Osteoblast (primary cell): ENCODE measurements at regions not wholly inside any gene's neighbourhood (a gene's known extent, or its start where the extent isn't known, plus 50 kb on each side); places are given as distances from the start of the nearest gene placed in this dataset.

Experiments used
- DNase-seq: peaks from one replicate; pipeline ENCODE4 v3.0.0; 2011; ENCODE audit warnings: low spot score, mixed read lengths; ENCODE audit not compliant: insufficient read length; ENCODE audit errors: missing footprints
- H2AFZ ChIP-seq: 2 replicates; pipeline ENCODE4 v1.6.0; 2011; ENCODE audit warnings: mild to moderate bottlenecking, low read length
- H3K27ac ChIP-seq: 2 replicates; pipeline ENCODE4 v1.5.1; 2011; ENCODE audit warnings: mild to moderate bottlenecking, low read depth, low read length, moderate library complexity
- H3K27me3 ChIP-seq: 2 replicates; pipeline ENCODE4 v1.6.0; 2012; ENCODE audit warnings: mild to moderate bottlenecking, control low read depth, inconsistent platforms, low read length, moderate library complexity; ENCODE audit not compliant: insufficient read depth
- H3K36me3 ChIP-seq: 2 replicates; pipeline ENCODE4 v1.5.1; 2011; ENCODE audit warnings: mild to moderate bottlenecking, low read length, control low read depth, moderate library complexity; ENCODE audit not compliant: insufficient read depth
- H3K4me1 ChIP-seq: 2 replicates; pipeline ENCODE4 v1.5.1; 2011; ENCODE audit warnings: mild to moderate bottlenecking, low read length, control low read depth, moderate library complexity; ENCODE audit not compliant: insufficient read depth
- H3K4me2 ChIP-seq: 2 replicates; pipeline ENCODE4 v1.6.0; 2011; ENCODE audit warnings: mild to moderate bottlenecking, low read length; ENCODE audit not compliant: insufficient read depth
- H3K4me3 ChIP-seq: fragments of 200-600 bp; sonication (generic); 3 replicates; pipeline ENCODE4 v1.5.1; 2012; ENCODE audit warnings: mild to moderate bottlenecking, low read length, inconsistent platforms; ENCODE audit not compliant: insufficient read depth
- H3K79me2 ChIP-seq: 2 replicates; pipeline ENCODE4 v1.6.0; 2012; ENCODE audit warnings: mild to moderate bottlenecking, low read length, control low read depth, inconsistent platforms; ENCODE audit not compliant: insufficient read depth
- H3K9me3 ChIP-seq: 2 replicates; pipeline ENCODE4 v1.5.1; 2011; ENCODE audit warnings: low read depth, low read length, control low read depth
- H4K20me1 ChIP-seq: 2 replicates; pipeline ENCODE4 v1.6.0; 2012; ENCODE audit warnings: mild to moderate bottlenecking, low read length, control low read depth; ENCODE audit not compliant: insufficient read depth
- CTCF ChIP-seq: IDR thresholded peaks from 2 replicates; pipeline ENCODE4 v1.5.1; 2011; ENCODE audit warnings: mild to moderate bottlenecking, low read depth, low read length, moderate library complexity; ENCODE audit errors: extremely low read depth

- Histone ChIP-seq H3K9me3 (no peaks in the 10 kb centered on the region), H4K20me1 (no peaks in the 10 kb centered on the region), H3K27me3 (no peaks in the 10 kb centered on the region), H3K4me3 (no peak overlapping the region), H3K36me3 (no peaks in the 10 kb centered on the region), H2AFZ (no peak overlapping the region), H3K4me2 (no peak overlapping the region), H3K79me2 (no peaks in the 10 kb centered on the region), H3K27ac (no peak overlapping the region), H3K4me1 (no peaks in the 10 kb centered on the region)
- DNase-seq, result no peak
- TF ChIP-seq CTCF, result no peak
Measured at GRCh38 chr7:85954961-85955360, 688.7 kb upstream of the GRM3 start.

- Histone ChIP-seq H4K20me1 (no peaks in the 10 kb centered on the region), H3K27ac (no peak overlapping the region), H3K4me1 (no peaks in the 10 kb centered on the region), H3K4me2 (no peak overlapping the region), H2AFZ (no peak overlapping the region), H3K27me3 (no peaks in the 10 kb centered on the region), H3K9me3 (peaks cover 3% of the 10 kb centered on the region), H3K79me2 (no peaks in the 10 kb centered on the region), H3K4me3 (no peak overlapping the region), H3K36me3 (no peaks in the 10 kb centered on the region)
- TF ChIP-seq CTCF, result no peak
- no peak for DNase-seq
Measured at GRCh38 chr7:85950871-85951270, 692.8 kb upstream of the GRM3 start.

GRCh38 chr7:85950418-85950817 is 693.3 kb upstream of the GRM3 start:
- no peak overlapping the region for H3K4me2 ChIP-seq
- H3K27ac ChIP-seq, result no peak overlapping the region
- H2AFZ ChIP-seq, result no peak overlapping the region
- H3K36me3 ChIP-seq, result no peaks in the 10 kb centered on the region
- no peaks in the 10 kb centered on the region for H4K20me1 ChIP-seq
- no peak for TF ChIP-seq CTCF
- H3K27me3 ChIP-seq, result no peaks in the 10 kb centered on the region
- no peak for DNase-seq
- no peak overlapping the region for H3K4me3 ChIP-seq
- no peaks in the 10 kb centered on the region for H3K4me1 ChIP-seq
- H3K9me3 ChIP-seq, result peaks cover 3% of the 10 kb centered on the region
- no peaks in the 10 kb centered on the region for H3K79me2 ChIP-seq

- H3K9me3 ChIP-seq, result peaks cover 3% of the 10 kb centered on the region
- H3K79me2 ChIP-seq, result no peaks in the 10 kb centered on the region
- no peaks in the 10 kb centered on the region for H3K36me3 ChIP-seq
- no peak overlapping the region for H3K27ac ChIP-seq
- no peaks in the 10 kb centered on the region for H3K27me3 ChIP-seq
- H3K4me1 ChIP-seq, result no peaks in the 10 kb centered on the region
- TF ChIP-seq CTCF, result no peak
- H3K4me2 ChIP-seq, result no peak overlapping the region
- no peaks in the 10 kb centered on the region for H4K20me1 ChIP-seq
- H2AFZ ChIP-seq, result no peak overlapping the region
- no peak overlapping the region for H3K4me3 ChIP-seq
- no peak for DNase-seq
Measured at GRCh38 chr7:85947767-85948166, 695.9 kb upstream of the GRM3 start.
